K562 (cell line): ENCODE measurements at regions not wholly inside any gene's neighbourhood (a gene's known extent, or its start where the extent isn't known, plus 50 kb on each side); places are given as distances from the start of the nearest gene placed in this dataset.

Experiments used
- ATAC-seq: fragments of 200-7000 bp; cut with Tn5 transposase; 3 replicates; pipeline ENCODE4 v1.9.1; 2020; ENCODE audit warnings: moderate library complexity
- BruUV-seq: library from RNA; stranded (reverse); fragments of 400-500 nt; replicated peaks from 2 replicates; lab custom pipeline; 2021; lab: Mats Ljungman, UMichigan
- CTCF ChIA-PET: fragments of 300-600 bp; formaldehyde crosslinking; extraction: SDS; loops from one replicate; lab custom pipeline; 2021; ENCODE audit warnings: low intra/inter-chr PET ratio; lab: Yijun Ruan, JAX
- POLR2A ChIA-PET: fragments of 300-600, 350-650 bp; sonication (Branson Sonifier 250); formaldehyde crosslinking; extraction: SDS; loops from one replicate; lab custom pipeline; 2021; ENCODE audit warnings: antibody characterized with exemption, inconsistent platforms; lab: Yijun Ruan, JAX
- DNase-seq, 4 experiments: peaks; one replicate each; pipeline versions ENCODE4 v3.0.0 to v3.0.0-alpha.2; 2011 to 2018; ENCODE audit warnings: low spot score in 3 of 4, mixed read lengths in 3 of 4; ENCODE audit errors: extremely low read depth in 1 of 4
- FAIRE-seq: peaks from 2 replicates; lab custom pipeline; 2011; peaks lifted over from hg19 to GRCh38; lab: Jason Lieb, UNC
- H2AFZ ChIP-seq: 2 replicates; pipeline ENCODE4 v1.6.0; 2011; ENCODE audit warnings: low read depth, low read length, control low read depth, inconsistent platforms
- H3K27ac ChIP-seq: fragments of 200-600 bp; 3 replicates; pipeline ENCODE4 v1.8.0; 2011; ENCODE audit warnings: low read depth, mild to moderate bottlenecking, control low read depth, inconsistent platforms, low read length, moderate library complexity, mixed read lengths; ENCODE audit errors: extremely low read depth
- H3K27me3 ChIP-seq, 2 experiments: fragments of 300-600 bp in 1 of 2; 2 replicates in 1 of 2; 3 replicates in 1 of 2; pipeline versions ENCODE4 v1.6.0 to v1.8.0; 2011; ENCODE audit warnings: inconsistent platforms in 2 of 2, low read length in 2 of 2, mild to moderate bottlenecking in 1 of 2, mixed read lengths in 1 of 2, moderate library complexity in 1 of 2; ENCODE audit not compliant: control insufficient read depth in 2 of 2, insufficient read depth in 2 of 2
- H3K36me3 ChIP-seq: fragments of 300-600 bp; 3 replicates; pipeline ENCODE4 v1.8.0; 2011; ENCODE audit warnings: mild to moderate bottlenecking, low read length, inconsistent platforms; ENCODE audit not compliant: control insufficient read depth, insufficient read depth
- H3K4me1 ChIP-seq, 2 experiments: fragments of 200-600 bp in 1 of 2; replicated peaks in 1 of 2; 2 replicates in 1 of 2; 3 replicates in 1 of 2; pipeline versions ENCODE4 v1.5.1 to v1.8.0; 2011; ENCODE audit warnings: inconsistent platforms in 2 of 2, low read length in 2 of 2, mild to moderate bottlenecking in 1 of 2, mixed read lengths in 1 of 2, moderate library complexity in 1 of 2; ENCODE audit not compliant: control insufficient read depth in 2 of 2, insufficient read depth in 2 of 2
- H3K4me2 ChIP-seq: 2 replicates; pipeline ENCODE4 v1.6.1; 2011; ENCODE audit warnings: low read length, control low read depth, inconsistent platforms, mixed read lengths; ENCODE audit not compliant: insufficient read depth
- H3K4me3 ChIP-seq: fragments of 200-600 bp; sonication (generic), shearing (Covaris generic); 2 replicates; pipeline ENCODE4 v1.5.1; 2016; ENCODE audit warnings: control low read depth, inconsistent platforms
- H3K79me2 ChIP-seq: fragments of 200-600 bp; 3 replicates; pipeline ENCODE4 v1.8.0; 2011; ENCODE audit warnings: low read length, inconsistent platforms; ENCODE audit not compliant: control insufficient read depth, insufficient read depth
- H3K9ac ChIP-seq, 2 experiments: 2 replicates each; pipeline versions ENCODE4 v1.6.0 to v1.6.1; 2011; ENCODE audit warnings: low read depth in 2 of 2, low read length in 2 of 2, control low read depth in 1 of 2, inconsistent platforms in 1 of 2, mild to moderate bottlenecking in 1 of 2, mixed read lengths in 1 of 2; ENCODE audit not compliant: insufficient read depth in 1 of 2
- H3K9me1 ChIP-seq: one replicate; pipeline ENCODE4 v1.6.0; 2011; ENCODE audit warnings: inconsistent platforms, mild to moderate bottlenecking, low read length, moderate library complexity; ENCODE audit not compliant: control insufficient read depth, insufficient read depth
- H3K9me3 ChIP-seq: replicated peaks from 2 replicates; pipeline ENCODE4 v1.5.1; 2011; ENCODE audit warnings: low read depth, low read length, inconsistent platforms; ENCODE audit not compliant: control insufficient read depth, insufficient read depth
- H4K20me1 ChIP-seq: replicated peaks from 2 replicates; pipeline ENCODE4 v1.6.1; 2011; ENCODE audit warnings: low read length, inconsistent platforms, mixed read lengths; ENCODE audit not compliant: control insufficient read depth, insufficient read depth
- CBX8 ChIP-seq: fragments of 200-600 bp; sonication (generic); IDR thresholded peaks from 2 replicates; pipeline ENCODE4 v1.6.1; 2012; ENCODE audit warnings: borderline replicate concordance, mixed run types, low read depth, mild to moderate bottlenecking, moderate library complexity, mixed read lengths, low read length, control low read depth, inconsistent platforms; ENCODE audit not compliant: poor library complexity, severe bottlenecking; ENCODE audit errors: extremely low read depth
- FOXA1 ChIP-seq: fragments of 450-650 bp; IDR thresholded peaks from 2 replicates; pipeline ENCODE4 v1.6.1; 2016; ENCODE audit warnings: mild to moderate bottlenecking, borderline replicate concordance
- IRF1 ChIP-seq: sonication (generic); formaldehyde crosslinking; IDR thresholded peaks from 2 replicates; pipeline ENCODE4 v1.8.0; 2022; ENCODE audit warnings: missing genetic modification reagents, mild to moderate bottlenecking, borderline replicate concordance
- KLF10 ChIP-seq: fragments of 250-450 bp; sonication (Bioruptor Pico); IDR thresholded peaks from 2 replicates; pipeline ENCODE4 v1.6.1; 2021; ENCODE audit warnings: matching md5 sums
- L3MBTL2 ChIP-seq: fragments of 450-650 bp; IDR thresholded peaks from 2 replicates; pipeline ENCODE4 v1.6.1; 2016; ENCODE audit warnings: mild to moderate bottlenecking, moderate library complexity
- MECOM ChIP-seq: fragments of 250-450 bp; sonication (Bioruptor Pico); IDR thresholded peaks from 2 replicates; pipeline ENCODE4 v1.8.0; 2022; ENCODE audit warnings: inconsistent platforms
- MYNN ChIP-seq, 2 experiments: sonication (generic); formaldehyde crosslinking in 1 of 2; IDR thresholded peaks; 2 replicates each; pipeline versions ENCODE4 v1.5.0 to v1.6.1; 2016 to 2020; ENCODE audit warnings: antibody characterized with exemption in 1 of 2, missing genetic modification reagents in 1 of 2
- NR1H2 ChIP-seq: sonication (generic); formaldehyde crosslinking; IDR thresholded peaks from 2 replicates; pipeline ENCODE4 v1.4.0; 2020; ENCODE audit warnings: mild to moderate bottlenecking, missing genetic modification reagents
- OTX1 ChIP-seq: fragments of 450-650 bp; formaldehyde crosslinking; IDR thresholded peaks from 2 replicates; pipeline ENCODE4 v1.4.0; 2022; ENCODE audit warnings: mild to moderate bottlenecking
- PRPF4 ChIP-seq: fragments of 200-400 bp; formaldehyde crosslinking; IDR thresholded peaks from one replicate; pipeline ENCODE4 v1.6.1; 2017; ENCODE audit warnings: low read length, low read depth, mild to moderate bottlenecking; ENCODE audit not compliant: insufficient read depth, poor library complexity, severe bottlenecking
- SMAD1 ChIP-seq: fragments of 150-350 bp; IDR thresholded peaks from 2 replicates; pipeline ENCODE4 v1.6.1; 2014; ENCODE audit warnings: low read length, low read depth; ENCODE audit not compliant: partially characterized antibody
- ZEB2 ChIP-seq: fragments of 450-650 bp; IDR thresholded peaks from 2 replicates; pipeline ENCODE4 v1.6.1; 2016
- ZNF280B ChIP-seq: fragments of 250-450 bp; sonication (Bioruptor Pico); IDR thresholded peaks from 2 replicates; pipeline ENCODE4 v1.5.1; 2021; ENCODE audit warnings: mild to moderate bottlenecking
- ZNF431 ChIP-seq: sonication (generic); formaldehyde crosslinking; IDR thresholded peaks from 2 replicates; pipeline ENCODE4 v1.8.0; 2022; ENCODE audit warnings: mild to moderate bottlenecking, missing genetic modification reagents
- WGBS: fragments of 100-300 bp; shearing (Covaris generic); methylation state at CpG from one replicate; pipeline ENCODE4 v1.1.6; 2016; ENCODE audit warnings: low coverage, mixed read lengths; ENCODE audit not compliant: insufficient coverage; ENCODE audit errors: missing lambda C conversion rate; 5-methylcytosine and 5-hydroxymethylcytosine counted together
- in situ Hi-C: fragments of 300-500 bp; cut with MboI; formaldehyde crosslinking; loops from 4 replicates; pipeline ENCODE4 v1.15.0; 2018; ENCODE audit warnings: inconsistent platforms, mixed read lengths
- intact Hi-C: fragments of 100-400 bp; cut with micrococcal nuclease; formaldehyde crosslinking; loops from 2 replicates; pipeline ENCODE4 v1.14.2; 2022
- TF ChIP-seq, protein P1 (sequence below): IDR thresholded peaks from 2 replicates; pipeline ENCODE4 v1.6.1; 2011; ENCODE audit warnings: borderline replicate concordance, low read depth, mild to moderate bottlenecking, moderate library complexity, low read length; ENCODE audit not compliant: insufficient read depth, poor library complexity, severe bottlenecking
- TF ChIP-seq, protein P2 (sequence below): fragments of 250-450 bp; sonication (Bioruptor Pico); IDR thresholded peaks from 2 replicates; pipeline ENCODE4 v1.8.0; 2021; ENCODE audit warnings: moderate library complexity, mild to moderate bottlenecking, inconsistent platforms

DNA sequence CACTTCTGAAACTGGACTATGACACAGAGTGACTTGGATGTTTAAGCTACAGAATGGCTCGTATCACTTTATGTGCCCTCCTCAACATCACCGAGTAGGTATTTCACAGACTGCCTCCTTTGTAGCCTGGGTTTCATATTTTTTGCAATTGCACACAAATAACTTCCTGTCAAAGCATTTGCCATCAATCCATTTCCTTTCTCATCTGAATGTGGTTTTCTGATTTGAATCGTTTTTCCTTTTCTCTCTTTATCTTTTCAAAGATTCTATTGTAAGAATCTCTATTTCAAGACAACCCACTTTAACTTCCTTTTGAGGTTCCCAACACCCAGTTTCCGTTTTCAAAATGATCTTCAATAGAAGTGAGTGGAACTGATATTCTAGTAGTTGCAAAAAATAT, 563.8 kb upstream of the ARRDC3 start (continued):
- no peak for TF ChIP-seq FOXA1

DNA sequence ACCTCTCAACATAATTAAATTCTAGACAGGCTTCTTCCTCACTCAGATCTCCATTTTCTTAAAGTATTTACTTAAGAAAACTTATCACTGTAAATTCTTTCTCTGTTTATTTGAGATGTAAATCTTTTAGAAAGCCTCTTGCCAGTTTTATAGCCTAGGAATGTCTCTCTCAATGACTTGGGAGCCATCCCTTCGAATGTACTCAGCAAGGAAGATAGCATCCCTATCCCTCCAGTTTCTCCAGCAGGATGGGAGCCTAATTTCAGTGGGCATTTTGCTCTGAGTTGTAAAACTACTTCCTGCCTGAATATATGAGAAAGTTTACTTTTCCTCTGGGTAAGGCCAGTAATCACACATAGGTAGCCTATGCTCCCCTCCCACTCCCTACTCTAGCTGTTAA, 558.5 kb upstream of the ARRDC3 start:
- DNase-seq = no peak
- no TSS peak for BruUV-seq
- Histone ChIP-seq H3K9me1 (no peaks in the 10 kb centered on the region), H2AFZ (no peak overlapping the region), H3K4me1 (no peaks in the 10 kb centered on the region), H3K27ac (no peak overlapping the region), H4K20me1 (no peaks in the 10 kb centered on the region), H3K4me3 (no peak overlapping the region), H3K4me2 (no peak overlapping the region), H3K36me3 (no peaks in the 10 kb centered on the region), H3K79me2 (no peaks in the 10 kb centered on the region), H3K9ac (no peak overlapping the region), H3K27me3 (no peaks in the 10 kb centered on the region), H3K9me3 (0 out of 2 replicates have a peak, but pooled peaks cover 2% of the 10 kb centered on the region)
- FAIRE-seq = no peak
- 0% methylated on average over 1 of the region's 1 CpG for WGBS
- CTCF ChIA-PET = no interaction called here
- POLR2A ChIA-PET = no interaction called here
- in situ Hi-C loops (no loop called here), intact Hi-C loops (no loop called here)
- ATAC-seq = no peak
- TF ChIP-seq ZNF431 (CRISPR knock-in tag) (no peak), NR1H2 (CRISPR knock-in tag) (no peak), OTX1 (CRISPR knock-in tag) (no peak), MECOM (CRISPR knock-in tag) (no peak), IRF1 (no peak), PRPF4 (no peak), ZNF280B (no peak), MYNN (IDR thresholded peaks at IDR 0.05) (no peak), MYNN (CRISPR knock-in tag; IDR thresholded peaks at IDR 0.05) (no peak), SMAD1 (no peak), CBX8 (no peak), ZEB2 (no peak), KLF10 (no peak), L3MBTL2 (no peak)
- TF ChIP-seq, protein P1, sequence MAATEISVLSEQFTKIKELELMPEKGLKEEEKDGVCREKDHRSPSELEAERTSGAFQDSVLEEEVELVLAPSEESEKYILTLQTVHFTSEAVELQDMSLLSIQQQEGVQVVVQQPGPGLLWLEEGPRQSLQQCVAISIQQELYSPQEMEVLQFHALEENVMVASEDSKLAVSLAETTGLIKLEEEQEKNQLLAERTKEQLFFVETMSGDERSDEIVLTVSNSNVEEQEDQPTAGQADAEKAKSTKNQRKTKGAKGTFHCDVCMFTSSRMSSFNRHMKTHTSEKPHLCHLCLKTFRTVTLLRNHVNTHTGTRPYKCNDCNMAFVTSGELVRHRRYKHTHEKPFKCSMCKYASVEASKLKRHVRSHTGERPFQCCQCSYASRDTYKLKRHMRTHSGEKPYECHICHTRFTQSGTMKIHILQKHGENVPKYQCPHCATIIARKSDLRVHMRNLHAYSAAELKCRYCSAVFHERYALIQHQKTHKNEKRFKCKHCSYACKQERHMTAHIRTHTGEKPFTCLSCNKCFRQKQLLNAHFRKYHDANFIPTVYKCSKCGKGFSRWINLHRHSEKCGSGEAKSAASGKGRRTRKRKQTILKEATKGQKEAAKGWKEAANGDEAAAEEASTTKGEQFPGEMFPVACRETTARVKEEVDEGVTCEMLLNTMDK = no peak
- TF ChIP-seq, protein P2, sequence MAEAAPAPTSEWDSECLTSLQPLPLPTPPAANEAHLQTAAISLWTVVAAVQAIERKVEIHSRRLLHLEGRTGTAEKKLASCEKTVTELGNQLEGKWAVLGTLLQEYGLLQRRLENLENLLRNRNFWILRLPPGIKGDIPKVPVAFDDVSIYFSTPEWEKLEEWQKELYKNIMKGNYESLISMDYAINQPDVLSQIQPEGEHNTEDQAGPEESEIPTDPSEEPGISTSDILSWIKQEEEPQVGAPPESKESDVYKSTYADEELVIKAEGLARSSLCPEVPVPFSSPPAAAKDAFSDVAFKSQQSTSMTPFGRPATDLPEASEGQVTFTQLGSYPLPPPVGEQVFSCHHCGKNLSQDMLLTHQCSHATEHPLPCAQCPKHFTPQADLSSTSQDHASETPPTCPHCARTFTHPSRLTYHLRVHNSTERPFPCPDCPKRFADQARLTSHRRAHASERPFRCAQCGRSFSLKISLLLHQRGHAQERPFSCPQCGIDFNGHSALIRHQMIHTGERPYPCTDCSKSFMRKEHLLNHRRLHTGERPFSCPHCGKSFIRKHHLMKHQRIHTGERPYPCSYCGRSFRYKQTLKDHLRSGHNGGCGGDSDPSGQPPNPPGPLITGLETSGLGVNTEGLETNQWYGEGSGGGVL (CRISPR knock-in tag) = no peak
